CMK (cell line): ENCODE measurements at regions not wholly inside any gene's neighbourhood (a gene's known extent, or its start where the extent isn't known, plus 50 kb on each side); places are given as distances from the start of the nearest gene placed in this dataset.
"Not testable (repeated sequence)": the region's sequence is repeated elsewhere in the genome, so short reads cannot be mapped to it uniquely, and the experiment has no call there.

Experiments
- DNase-seq: peaks from one replicate; pipeline ENCODE4 v3.0.0-alpha.2; 2010; ENCODE audit warnings: low read depth

- DNase-seq, result no peak
Observed at GRCh38 chr2:84217456-84217855, 241.6 kb downstream of the SUCLG1 start.

DNA sequence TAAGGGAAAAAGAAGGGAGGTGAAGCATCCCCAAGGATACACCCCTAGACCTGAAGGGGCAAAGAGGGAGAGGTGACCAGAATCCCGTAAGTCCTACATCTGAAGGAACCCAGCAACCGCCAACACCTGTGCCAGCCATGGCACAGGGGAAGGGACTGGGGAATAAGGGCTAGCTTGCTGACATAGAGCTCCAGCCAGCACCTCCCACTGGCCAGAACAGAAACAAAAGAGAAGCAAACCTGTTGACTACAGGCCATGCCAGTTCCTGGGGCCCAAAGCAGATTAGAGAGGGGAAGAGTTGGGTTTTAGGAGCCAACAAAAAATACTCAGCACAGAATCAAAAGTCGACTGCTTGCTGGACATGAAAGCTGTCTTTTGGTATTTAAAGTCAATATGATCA lies 244.6 kb downstream of the SUCLG1 start:
- DNase-seq, result no peak

DNA sequence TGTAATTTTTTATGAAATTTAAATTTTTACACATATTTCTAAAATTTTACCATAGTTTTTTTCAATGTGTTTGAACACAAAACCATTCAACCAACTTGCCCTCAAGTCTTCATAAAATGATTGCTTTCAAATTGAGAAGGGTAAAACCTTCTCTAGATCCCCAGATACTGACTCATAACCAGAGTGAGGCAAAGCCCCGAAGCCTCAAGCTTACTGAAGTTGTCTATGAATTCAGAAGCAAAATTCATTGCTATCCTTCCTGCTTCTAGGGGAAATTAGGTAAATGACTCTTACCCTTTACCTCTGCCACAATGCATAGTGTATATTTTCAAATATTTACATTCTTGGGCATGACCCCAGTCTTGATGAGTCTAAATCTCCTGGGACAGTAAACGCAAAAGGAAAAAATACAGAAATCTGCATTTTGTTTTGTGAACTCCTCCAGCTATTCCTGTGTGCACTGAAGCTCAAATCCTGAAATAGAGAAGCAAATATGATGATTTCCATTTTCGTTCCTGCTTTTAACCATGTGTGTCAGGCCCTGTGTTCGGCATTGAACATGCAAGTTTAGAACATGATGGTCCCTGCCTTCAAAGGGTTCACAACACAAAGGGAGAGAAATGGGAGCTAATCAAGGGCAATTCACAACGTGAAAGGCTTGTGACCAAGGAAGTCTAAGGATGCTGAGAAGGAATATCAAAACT lies 246.3 kb downstream of the SUCLG1 start:
- DNase-seq, result no peak

DNA sequence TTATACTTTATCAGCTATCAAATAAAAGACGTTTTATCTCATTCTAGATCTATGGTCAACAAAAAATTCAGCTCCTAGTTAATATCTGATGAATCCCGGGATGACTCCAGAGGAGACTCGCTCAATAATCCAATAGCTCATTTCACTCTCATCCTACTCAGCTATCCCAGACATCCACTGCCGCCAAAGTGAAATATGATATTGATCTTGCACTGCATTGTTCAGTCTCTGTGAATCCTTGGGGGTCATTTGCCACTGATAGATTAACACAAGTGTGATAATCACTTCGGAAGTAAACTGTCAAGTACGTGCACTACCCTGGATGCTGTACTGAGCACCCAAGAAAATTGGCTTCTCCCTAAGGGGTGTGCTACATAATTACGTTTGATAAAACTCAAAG lies 249.1 kb downstream of the SUCLG1 start:
- no peak for DNase-seq

- DNase-seq, result no peak
Observed at GRCh38 chr2:84204995-84205394, 254.1 kb downstream of the SUCLG1 start.

GRCh38 chr2:84202166-84202565 lies 256.9 kb downstream of the SUCLG1 start:
- DNase-seq, result no peak

DNA sequence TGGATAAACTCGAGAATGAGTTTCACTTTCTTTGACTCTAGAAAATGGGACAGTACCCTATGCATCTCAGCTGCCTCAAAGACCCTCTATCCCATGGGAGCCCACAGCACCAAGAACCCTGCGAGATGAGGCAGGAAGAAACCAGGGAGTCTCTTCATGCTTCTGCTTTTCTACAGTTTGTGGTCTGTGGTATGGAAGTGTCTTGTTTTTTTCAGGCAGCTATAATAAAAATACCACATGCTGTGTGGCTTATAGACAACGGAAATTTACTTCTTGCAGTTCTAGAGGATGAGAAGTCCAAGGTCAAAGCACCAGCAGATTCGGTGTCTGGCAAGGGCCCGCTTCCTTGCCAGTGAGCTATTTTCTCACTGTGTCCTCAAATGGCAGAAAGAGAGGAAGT lies 257.9 kb downstream of the SUCLG1 start:
- DNase-seq, result no peak

DNA sequence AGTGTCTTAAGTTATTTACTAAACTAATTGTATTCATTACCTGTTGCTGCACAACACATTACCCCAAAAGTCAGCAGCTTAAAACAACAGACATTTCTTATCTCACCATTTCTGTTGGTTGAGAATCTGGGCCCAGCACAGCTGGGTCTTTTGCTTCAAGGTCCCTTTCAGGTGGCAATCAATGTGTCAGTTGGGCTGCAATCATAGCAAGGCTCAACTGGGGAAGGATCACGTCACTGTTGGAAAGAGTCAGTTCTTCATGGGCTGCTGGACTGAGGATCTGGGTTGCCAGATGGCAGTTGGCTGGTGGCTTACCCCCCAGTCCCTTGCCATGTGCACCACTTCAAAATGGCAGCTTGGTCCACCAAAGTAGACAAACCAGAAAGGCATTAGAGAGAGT lies 261.2 kb downstream of the SUCLG1 start:
- DNase-seq, result no peak

DNA sequence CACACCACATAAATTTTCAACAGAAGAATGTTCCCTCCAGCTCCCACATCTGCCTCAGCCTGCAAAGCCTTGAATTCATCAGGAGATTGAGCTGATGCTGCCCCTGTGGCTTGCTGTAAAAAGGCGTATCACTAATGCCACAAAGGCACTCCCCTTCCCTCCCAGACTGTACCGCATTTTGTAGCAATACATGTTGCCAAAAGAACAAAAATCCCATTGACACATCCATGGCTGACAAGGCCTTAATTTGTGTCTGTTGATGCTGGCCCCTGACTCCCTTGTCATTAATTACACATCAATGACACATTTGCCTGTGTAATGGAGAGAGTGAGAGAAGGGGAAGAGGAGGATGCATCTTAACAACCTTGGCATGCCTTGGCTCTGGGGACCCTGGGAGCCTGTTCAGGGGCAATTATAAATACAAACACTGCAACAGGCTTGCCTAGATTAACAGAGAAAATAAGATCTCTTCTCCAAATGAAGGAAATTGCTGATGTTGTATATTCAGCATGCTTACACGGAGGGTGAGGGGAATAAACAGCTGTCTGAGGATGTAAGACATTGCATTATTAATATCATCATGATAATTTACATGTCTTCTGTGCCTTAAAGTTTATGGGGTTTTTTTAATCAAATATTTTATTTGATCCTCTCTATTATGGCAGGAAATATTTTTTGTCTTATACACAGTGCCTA lies 264.0 kb downstream of the SUCLG1 start:
- DNase-seq, result no peak

- DNase-seq, result no peak
Observed at GRCh38 chr2:84194181-84194580, 264.9 kb downstream of the SUCLG1 start.

DNA sequence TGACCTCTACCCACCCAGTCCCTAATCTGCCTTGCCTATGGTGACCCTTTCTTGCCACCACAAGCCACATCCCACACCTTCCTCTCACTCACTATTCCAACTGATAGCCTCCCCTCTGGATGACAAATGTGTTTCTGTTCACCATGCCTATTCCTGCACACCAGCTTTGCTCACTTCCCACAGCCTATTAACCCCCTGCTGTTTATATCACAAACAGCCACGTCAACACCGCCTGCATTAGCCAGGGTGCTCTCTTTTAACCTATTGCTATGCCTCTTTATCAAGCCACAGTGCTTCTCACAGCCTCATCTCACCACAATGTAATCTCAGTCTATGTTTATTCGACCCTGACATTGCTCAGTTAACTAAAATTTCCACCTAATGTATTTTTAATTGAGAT lies 271.8 kb downstream of the SUCLG1 start:
- no peak for DNase-seq

DNA sequence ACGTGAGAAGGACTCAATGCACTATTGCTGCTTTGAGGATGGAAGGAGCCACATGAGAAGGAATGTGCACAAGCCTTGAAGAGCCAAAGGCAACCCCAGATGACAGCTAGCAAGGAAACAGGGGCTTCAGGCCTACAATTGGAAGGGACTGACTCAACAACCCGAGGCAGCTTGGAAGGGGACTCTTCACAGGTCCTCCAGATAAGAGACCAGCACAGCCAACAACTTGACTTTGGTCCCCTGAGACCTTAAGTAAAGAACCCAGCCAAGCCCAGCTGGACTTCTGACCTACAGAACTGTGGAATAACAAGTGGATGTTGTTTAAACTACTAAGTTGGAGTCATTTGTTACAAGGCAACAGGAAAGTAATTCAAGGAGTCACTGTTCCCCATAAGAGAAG lies 277.2 kb downstream of the SUCLG1 start:
- no peak for DNase-seq

DNA sequence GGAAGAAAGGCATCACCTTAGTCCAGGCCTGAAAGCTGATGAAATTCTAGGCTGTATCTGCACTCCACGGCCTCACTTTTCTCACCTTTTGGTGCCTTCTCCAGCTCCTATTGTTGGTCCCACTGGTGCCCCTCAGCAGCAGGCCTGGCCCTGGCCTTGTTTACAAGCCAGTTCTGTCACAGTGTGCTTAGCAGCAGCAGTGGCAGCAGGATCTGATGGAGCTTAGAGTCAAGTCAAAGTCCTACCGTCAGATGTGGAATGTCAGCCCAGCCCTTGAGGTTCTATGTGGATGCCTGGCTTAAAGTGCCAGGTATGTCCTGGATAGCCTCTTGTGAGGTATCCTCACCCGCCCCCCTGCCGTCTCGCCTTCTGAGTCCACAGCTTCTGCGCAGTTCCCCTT lies 281.3 kb downstream of the SUCLG1 start:
- no peak for DNase-seq

DNA sequence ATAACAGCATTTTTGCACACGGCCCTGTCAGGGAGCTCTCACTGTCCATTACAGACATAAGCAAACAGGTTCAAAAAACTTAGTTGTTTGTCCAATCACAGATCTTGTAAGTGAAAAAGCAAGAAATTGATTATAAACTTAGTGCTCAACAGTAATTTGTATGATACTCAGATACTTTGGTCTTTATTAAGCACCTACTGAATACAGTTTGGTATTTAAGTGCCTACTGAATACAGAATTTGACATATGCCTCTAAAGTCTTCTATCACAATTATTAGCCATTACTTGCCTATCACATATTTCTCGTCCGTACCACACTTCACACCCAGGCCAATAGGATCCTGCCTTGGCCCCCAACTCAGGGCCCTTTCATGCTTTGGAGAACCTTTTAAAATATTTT lies 283.1 kb downstream of the SUCLG1 start:
- DNase-seq, result no peak

GRCh38 chr2:84175340-84175739 lies 283.7 kb downstream of the SUCLG1 start:
- DNase-seq, result no peak

DNA sequence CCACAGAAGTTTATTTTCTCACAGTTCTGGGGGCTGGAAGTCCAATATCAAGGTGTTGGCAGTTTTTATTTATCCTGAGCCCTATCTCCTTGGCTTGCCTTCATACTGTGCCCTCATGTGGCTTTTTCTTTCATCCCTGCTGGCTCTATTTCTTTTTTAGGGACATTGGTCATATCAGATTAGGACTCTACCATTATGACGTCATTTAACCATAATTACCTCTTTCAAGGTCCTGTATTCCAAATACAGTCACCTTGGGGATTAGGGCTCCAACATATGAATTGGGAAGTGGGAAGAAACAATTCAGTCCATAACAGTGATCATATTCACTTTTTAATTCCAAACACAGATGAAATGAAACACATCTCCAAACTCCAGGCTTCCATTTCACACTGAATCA lies 286.0 kb downstream of the SUCLG1 start:
- no peak for DNase-seq

GRCh38 chr2:84170979-84171378 lies 288.1 kb downstream of the SUCLG1 start:
- DNase-seq, result no peak

- no peak for DNase-seq
Observed at GRCh38 chr2:84169871-84170270, 289.2 kb downstream of the SUCLG1 start.

- DNase-seq, result not testable (repeated sequence)
Observed at GRCh38 chr2:84168552-84168951, 290.5 kb downstream of the SUCLG1 start.

DNA sequence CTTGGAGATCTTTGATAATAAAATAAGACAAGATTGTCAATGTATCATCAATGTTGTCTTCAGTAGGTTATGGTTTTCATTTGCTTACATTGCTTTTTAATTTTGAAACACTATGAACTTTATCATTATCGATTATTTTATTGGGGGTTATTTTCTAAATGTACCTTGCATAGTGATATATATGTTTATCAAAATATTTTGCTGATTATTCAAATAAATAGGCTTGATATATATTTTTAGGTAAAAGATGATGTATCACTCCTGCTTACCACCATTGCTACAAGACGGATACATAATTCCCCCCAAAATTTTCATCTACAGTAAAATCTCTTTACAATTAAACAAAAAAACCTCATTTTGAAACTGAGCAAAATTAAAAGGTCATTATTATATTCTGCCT lies 293.8 kb downstream of the SUCLG1 start:
- no peak for DNase-seq

DNA sequence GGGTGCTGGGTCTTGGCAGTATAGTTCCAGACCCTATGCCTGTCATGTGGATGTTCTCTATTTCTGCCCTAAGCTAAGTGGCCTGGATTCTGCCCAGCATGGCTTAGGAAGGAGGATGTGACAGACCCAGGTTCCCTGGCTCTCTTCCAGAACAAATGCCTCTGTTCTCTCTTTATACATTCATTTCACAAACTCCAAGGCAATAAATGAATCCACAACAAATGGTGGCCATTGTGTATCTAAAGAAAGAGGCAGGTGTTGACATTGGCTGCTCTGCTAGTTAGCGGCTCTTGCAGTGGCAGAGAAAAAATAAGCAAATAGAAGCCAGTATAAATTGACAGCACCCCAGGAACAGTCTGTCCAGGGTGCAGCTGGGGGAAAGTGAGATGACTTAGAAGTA lies 298.6 kb downstream of the SUCLG1 start:
- no peak for DNase-seq

DNA sequence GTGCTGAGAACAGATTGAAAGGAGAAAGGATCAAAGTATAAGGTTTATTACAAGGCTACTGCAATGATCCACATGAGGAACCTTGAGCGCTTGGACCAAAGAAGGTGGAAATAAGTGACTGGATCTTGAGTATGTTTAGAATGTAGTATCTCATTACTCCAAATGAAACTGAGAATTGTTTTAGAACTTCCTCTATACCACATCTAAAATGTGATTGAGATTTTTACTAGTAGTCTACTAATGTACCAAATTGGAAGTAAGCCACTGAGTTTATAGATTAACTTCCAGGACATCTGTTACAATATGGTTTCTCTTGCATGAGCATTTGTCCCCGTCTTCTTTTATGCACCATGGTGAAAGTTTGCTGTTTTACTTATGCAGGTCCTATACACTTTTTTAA lies 300.5 kb downstream of the SUCLG1 start:
- DNase-seq, result no peak

DNA sequence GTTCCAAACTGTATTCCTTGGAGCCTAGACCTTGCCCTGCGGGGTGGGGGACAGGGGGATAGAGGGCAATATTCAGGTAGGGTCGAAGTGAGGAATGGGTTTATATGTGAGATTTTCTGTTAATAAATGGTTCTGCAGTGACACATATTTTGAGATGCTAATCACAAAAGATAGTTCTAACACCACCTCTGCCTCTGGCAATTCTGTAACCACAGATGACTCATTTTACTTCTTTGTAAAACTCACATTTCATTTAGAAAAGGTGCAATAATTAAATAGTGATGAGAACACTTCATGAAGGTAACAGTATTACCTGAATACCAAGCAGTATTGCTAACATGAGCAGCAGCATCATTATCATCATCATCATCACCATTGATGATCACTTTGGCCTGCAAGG lies 306.6 kb downstream of the SUCLG1 start:
- no peak for DNase-seq

DNA sequence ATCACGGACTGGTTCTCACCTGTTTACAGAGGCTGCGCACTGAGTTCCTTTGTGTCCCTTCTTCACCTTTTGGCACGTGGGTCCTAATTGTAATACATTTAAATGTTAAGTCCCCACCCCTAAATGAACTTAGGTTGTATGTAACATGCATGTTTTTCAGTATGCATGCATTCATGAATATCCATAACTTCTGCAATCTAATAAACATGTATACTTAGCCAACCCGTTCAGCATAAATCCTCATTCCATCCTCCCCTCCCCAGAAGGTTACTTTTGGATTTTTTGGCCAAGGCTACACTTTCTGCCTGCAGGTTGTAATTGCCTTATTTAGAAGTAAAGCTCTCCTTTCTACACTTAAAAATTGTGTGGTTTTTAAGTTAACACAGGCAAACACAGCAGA lies 314.7 kb downstream of the SUCLG1 start:
- DNase-seq, result no peak
